ENCODE measurements at regions not wholly inside any gene's neighbourhood (a gene's known extent, or its start where the extent isn't known, plus 50 kb on each side); places are given as distances from the start of the nearest gene placed in this dataset.
"Not testable (repeated sequence)": the region's sequence is repeated elsewhere in the genome, so short reads cannot be mapped to it uniquely, and the experiment has no call there.

DNA sequence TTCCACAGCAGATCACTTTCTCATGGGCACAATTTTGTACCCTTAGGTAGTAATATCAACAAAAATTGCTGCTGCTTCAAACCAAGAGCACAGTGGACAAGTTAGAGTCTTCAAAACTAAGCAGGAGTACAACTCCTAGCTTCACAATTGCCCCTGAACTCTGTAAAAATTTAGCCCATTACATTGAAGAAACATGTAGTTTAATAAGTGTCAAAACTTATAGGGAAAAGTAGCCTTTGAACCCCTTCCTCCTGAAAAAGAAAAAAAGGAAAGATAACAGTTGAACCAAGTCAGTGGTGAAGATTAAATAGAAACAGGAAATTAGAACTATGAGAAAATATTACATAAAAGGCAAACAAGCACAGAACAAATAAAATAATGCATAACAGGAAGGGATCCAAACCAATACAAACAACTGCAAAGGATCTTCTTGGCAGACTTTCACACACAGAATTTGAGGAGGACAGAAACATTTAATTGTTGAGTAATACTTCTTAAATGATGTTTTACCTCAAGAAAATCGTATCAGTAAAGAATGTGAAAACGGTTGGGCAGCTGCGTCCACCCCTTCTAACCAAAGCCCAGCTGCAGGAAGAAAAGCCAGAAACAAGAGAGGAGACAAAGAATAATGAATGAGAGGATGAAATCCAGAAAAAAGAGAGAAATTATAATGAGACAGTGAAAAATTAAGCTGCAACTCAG lies 636.0 kb downstream of the NR2F1-AS1 start:
- Histone ChIP-seq H3K4me1 (ENCODE audit: low read depth) (no peaks in the 10 kb centered on the region), H3K4me3 (no peak overlapping the region), H3K9me3 (no peaks in the 10 kb centered on the region), H3K36me3 (ENCODE audit: low read depth) (no peaks in the 10 kb centered on the region)
- ATAC-seq (no peak), DNase-seq (no peak)
- TF ChIP-seq, protein P1, sequence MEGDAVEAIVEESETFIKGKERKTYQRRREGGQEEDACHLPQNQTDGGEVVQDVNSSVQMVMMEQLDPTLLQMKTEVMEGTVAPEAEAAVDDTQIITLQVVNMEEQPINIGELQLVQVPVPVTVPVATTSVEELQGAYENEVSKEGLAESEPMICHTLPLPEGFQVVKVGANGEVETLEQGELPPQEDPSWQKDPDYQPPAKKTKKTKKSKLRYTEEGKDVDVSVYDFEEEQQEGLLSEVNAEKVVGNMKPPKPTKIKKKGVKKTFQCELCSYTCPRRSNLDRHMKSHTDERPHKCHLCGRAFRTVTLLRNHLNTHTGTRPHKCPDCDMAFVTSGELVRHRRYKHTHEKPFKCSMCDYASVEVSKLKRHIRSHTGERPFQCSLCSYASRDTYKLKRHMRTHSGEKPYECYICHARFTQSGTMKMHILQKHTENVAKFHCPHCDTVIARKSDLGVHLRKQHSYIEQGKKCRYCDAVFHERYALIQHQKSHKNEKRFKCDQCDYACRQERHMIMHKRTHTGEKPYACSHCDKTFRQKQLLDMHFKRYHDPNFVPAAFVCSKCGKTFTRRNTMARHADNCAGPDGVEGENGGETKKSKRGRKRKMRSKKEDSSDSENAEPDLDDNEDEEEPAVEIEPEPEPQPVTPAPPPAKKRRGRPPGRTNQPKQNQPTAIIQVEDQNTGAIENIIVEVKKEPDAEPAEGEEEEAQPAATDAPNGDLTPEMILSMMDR (IDR thresholded peaks at IDR 0.05): no peak
- intact Hi-C loops (cut with DNase I, micrococcal nuclease): no loop called here

DNA sequence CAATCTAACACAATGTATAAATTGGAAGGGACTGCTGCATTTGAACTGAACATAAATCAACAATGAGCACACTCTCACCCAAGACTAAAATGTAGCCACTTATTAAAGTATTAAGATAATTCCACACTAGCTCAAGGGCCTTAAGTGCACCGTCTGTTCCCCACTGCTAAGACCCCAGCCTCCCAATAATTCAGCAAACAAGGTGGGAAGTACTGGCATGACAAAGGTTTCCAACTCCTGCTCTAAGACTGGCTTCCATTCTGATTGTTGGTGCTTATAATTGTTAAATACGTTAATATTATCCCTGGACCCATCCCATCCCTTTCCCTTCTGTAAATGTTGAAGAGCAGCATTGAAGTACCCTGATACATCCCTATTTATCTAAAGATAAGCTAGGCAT lies 636.7 kb downstream of the NR2F1-AS1 start:
- no peaks in the 10 kb centered on the region for H3K36me3 ChIP-seq (ENCODE audit: low read depth)
- H3K4me1 ChIP-seq (ENCODE audit: low read depth): no peaks in the 10 kb centered on the region
- ATAC-seq (no peak), DNase-seq (no peak)
- H3K4me3 ChIP-seq: no peak overlapping the region
- TF ChIP-seq, protein P1 (IDR thresholded peaks at IDR 0.05): no peak
- intact Hi-C loops (cut with DNase I, micrococcal nuclease): no loop called here
- no peaks in the 10 kb centered on the region for H3K9me3 ChIP-seq

DNA sequence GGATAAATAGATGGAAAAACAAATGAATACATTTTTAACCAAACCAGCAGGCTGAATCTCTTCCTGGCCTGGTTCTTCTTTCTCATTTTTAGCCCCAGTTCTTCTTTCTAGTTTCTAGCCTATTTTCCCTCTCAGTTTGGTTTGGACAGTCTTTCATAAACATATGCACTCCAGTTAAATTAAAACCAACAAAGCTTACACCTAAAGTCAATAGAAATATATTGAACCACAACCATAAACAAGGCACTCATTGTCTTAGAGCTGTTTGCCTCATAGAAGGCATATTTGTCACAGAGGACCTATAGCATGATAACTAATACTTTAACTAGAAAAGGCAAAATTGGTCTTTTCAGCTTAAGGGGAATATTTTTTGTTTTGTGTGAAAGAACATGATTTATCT lies 638.3 kb downstream of the NR2F1-AS1 start:
- no peak for ATAC-seq
- TF ChIP-seq, protein P1 (IDR thresholded peaks at IDR 0.05): no peak
- no peaks in the 10 kb centered on the region for H3K36me3 ChIP-seq (ENCODE audit: low read depth)
- intact Hi-C loops (cut with DNase I, micrococcal nuclease): no loop called here
- no peak overlapping the region for H3K4me3 ChIP-seq
- no peaks in the 10 kb centered on the region for H3K9me3 ChIP-seq
- DNase-seq: no peak
- no peaks in the 10 kb centered on the region for H3K4me1 ChIP-seq (ENCODE audit: low read depth)

DNA sequence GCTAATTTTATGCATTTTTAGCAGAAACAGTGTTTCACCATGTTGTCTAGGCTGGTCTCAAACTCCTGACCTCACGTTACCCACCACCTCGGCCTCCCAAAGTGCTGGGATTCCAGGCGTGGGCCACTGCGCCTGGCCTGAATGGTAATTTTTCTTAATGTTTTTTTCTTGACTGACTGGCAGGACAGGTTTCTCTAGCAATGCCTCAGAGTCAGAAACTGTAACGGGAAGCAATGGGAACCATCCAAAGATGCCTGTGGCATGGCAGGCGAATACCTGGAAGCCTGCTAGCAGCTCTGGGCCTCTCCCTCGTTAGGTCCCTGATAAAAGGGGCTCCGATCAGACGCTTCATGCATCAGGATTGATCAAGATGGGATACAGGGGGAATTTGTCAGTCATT lies 639.2 kb downstream of the NR2F1-AS1 start:
- Histone ChIP-seq H3K4me3 (no peak overlapping the region), H3K36me3 (ENCODE audit: low read depth) (no peaks in the 10 kb centered on the region), H3K4me1 (ENCODE audit: low read depth) (no peaks in the 10 kb centered on the region), H3K9me3 (no peaks in the 10 kb centered on the region)
- no peak for ATAC-seq
- intact Hi-C loops (cut with DNase I, micrococcal nuclease): no loop called here
- TF ChIP-seq, protein P1 (IDR thresholded peaks at IDR 0.05): no peak
- no peak for DNase-seq

DNA sequence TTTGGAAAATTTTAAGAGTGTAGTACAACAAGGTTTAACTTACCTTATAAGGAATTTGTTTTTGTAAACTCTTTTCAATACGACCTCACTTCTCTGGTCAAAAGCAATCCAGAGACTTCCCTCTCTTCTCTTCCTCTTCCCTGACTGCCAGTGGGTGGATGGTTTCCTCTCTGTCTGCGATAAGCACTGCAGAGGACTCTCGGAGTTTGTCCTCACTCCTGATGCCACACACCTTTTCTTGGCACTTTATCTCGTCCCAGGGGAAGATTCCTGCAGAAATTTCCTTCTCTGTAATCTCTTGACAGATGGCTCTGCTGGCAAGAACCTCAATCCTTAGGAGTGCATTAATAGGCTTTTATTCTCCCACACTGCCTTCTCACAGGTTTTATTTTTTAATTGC lies 641.6 kb downstream of the NR2F1-AS1 start:
- ATAC-seq (no peak), DNase-seq (no peak)
- no peaks in the 10 kb centered on the region for H3K36me3 ChIP-seq (ENCODE audit: low read depth)
- TF ChIP-seq, protein P1 (IDR thresholded peaks at IDR 0.05): no peak
- H3K4me1 ChIP-seq (ENCODE audit: low read depth): no peaks in the 10 kb centered on the region
- intact Hi-C loops (cut with DNase I, micrococcal nuclease): no loop called here
- no peaks in the 10 kb centered on the region for H3K9me3 ChIP-seq
- H3K4me3 ChIP-seq: no peak overlapping the region

DNA sequence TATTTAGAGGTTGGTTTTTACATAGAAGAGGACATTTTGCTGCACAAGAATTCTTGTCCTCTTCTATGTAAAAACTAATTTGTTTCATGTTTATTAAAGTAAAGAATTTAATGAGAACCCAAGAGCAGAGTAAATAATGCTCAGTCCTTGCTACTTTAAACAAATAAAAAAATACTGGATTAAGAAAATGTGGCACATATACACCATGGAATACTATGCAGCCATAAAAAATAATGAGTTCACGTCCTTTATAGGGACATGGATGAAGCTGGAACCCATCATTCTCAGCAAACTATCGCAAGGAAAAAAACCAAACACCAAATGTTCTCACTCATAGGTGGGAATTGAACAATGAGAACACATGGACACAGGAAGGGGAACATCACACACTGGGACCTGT lies 643.6 kb downstream of the NR2F1-AS1 start:
- intact Hi-C loops (cut with DNase I, micrococcal nuclease); H3K9me3 ChIP-seq; H3K4me3 ChIP-seq; DNase-seq; H3K4me1 ChIP-seq (ENCODE audit: low read depth); ATAC-seq; H3K36me3 ChIP-seq (ENCODE audit: low read depth): not testable (repeated sequence)

Data from mucosa of descending colon (tissue), 3 donors.